Karpas-422 (cell line): ENCODE measurements at regions not wholly inside any gene's neighbourhood (a gene's known extent, or its start where the extent isn't known, plus 50 kb on each side); places are given as distances from the start of the nearest gene placed in this dataset.
"Not testable (repeated sequence)": the region's sequence is repeated elsewhere in the genome, so short reads cannot be mapped to it uniquely, and the experiment has no call there.

Experiments
- DNase-seq: peaks from one replicate; pipeline ENCODE4 v3.0.0-alpha.2; 2015
- H2AFZ ChIP-seq: fragments of 200-600 bp; sonication (generic); 2 replicates; pipeline ENCODE4 v1.6.1; 2014; ENCODE audit warnings: antibody characterized with exemption, low read length, mixed read lengths
- H3K27ac ChIP-seq: fragments of 200-600 bp; sonication (generic); 2 replicates; pipeline ENCODE4 v1.5.1; 2014; ENCODE audit warnings: mild to moderate bottlenecking, low read length, moderate library complexity
- H3K27me3 ChIP-seq: fragments of 200-600 bp; sonication (generic); 2 replicates; pipeline ENCODE4 v1.6.1; 2014; ENCODE audit warnings: low read length, mixed read lengths
- H3K36me3 ChIP-seq: fragments of 200-600 bp; sonication (generic); 2 replicates; pipeline ENCODE4 v1.6.1; 2014; ENCODE audit warnings: low read length, mixed read lengths; ENCODE audit not compliant: insufficient read depth
- H3K4me1 ChIP-seq: fragments of 200-600 bp; sonication (generic); 2 replicates; pipeline ENCODE4 v1.6.1; 2014; ENCODE audit warnings: mild to moderate bottlenecking, low read length, mixed read lengths
- H3K4me2 ChIP-seq: fragments of 200-600 bp; sonication (generic); 2 replicates; pipeline ENCODE4 v1.6.1; 2014; ENCODE audit warnings: low read length, low read depth, mild to moderate bottlenecking; ENCODE audit not compliant: poor library complexity, severe bottlenecking
- H3K4me3 ChIP-seq: fragments of 200-600 bp; sonication (generic); 2 replicates; pipeline ENCODE4 v1.5.1; 2014; ENCODE audit warnings: mild to moderate bottlenecking, antibody characterized with exemption, low read length, mixed read lengths
- H3K79me2 ChIP-seq: fragments of 200-600 bp; sonication (generic); 2 replicates; pipeline ENCODE4 v1.6.1; 2014; ENCODE audit warnings: mild to moderate bottlenecking, low read length, mixed read lengths
- H3K9ac ChIP-seq: fragments of 200-600 bp; sonication (generic); 2 replicates; pipeline ENCODE4 v1.6.0; 2014; ENCODE audit warnings: low read length
- H3K9me2 ChIP-seq: fragments of 200-600 bp; sonication (generic), shearing (Covaris generic); replicated peaks from 2 replicates; pipeline ENCODE4 v1.6.0; 2014; ENCODE audit warnings: mild to moderate bottlenecking, low read length, moderate library complexity; ENCODE audit not compliant: insufficient read depth
- H3K9me3 ChIP-seq: fragments of 300-700, 200-600 bp; sonication (generic); 2 replicates; pipeline ENCODE4 v1.6.1; 2014; ENCODE audit warnings: low read length, mixed read lengths
- H4K20me1 ChIP-seq: fragments of 200-600 bp; sonication (generic); 2 replicates; pipeline ENCODE4 v1.6.1; 2014; ENCODE audit warnings: mild to moderate bottlenecking, antibody characterized with exemption, low read length, low read depth; ENCODE audit not compliant: insufficient read depth

DNA sequence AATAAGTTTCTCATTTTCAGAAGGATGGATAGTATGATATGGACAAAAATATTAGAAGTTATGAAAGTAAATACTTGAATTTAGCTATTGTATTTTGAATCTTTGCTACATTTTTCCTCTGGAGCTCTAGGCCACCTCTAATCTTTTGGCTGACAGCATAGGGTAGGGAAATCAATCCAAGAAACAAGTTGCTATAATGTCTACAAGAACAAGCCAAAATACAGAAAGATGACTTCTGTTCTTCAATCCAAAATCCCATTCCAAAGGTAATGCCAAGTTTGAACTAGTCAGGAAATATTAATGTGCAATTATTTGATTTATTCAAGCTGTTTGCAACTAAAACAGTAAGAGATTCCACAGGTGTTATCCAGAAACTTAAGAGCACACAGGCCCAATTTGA lies 1323.1 kb downstream of the ADGRL3 start:
- H3K36me3 ChIP-seq = no peaks in the 10 kb centered on the region
- no peaks in the 10 kb centered on the region for H3K79me2 ChIP-seq
- no peak for DNase-seq
- no peak overlapping the region for H3K9ac ChIP-seq
- H2AFZ ChIP-seq = no peak overlapping the region
- H3K9me3 ChIP-seq = peaks cover 19% of the 10 kb centered on the region
- no peak overlapping the region for H3K27ac ChIP-seq
- H3K27me3 ChIP-seq = no peaks in the 10 kb centered on the region
- no peak overlapping the region for H3K4me2 ChIP-seq
- H3K4me3 ChIP-seq = no peak overlapping the region
- no peaks in the 10 kb centered on the region for H4K20me1 ChIP-seq
- no peaks in the 10 kb centered on the region for H3K4me1 ChIP-seq
- no peaks in the 10 kb centered on the region for H3K9me2 ChIP-seq

- no peaks in the 10 kb centered on the region for H4K20me1 ChIP-seq
- no peak overlapping the region for H3K9ac ChIP-seq
- no peak overlapping the region for H3K4me2 ChIP-seq
- DNase-seq = no peak
- no peaks in the 10 kb centered on the region for H3K9me2 ChIP-seq
- no peaks in the 10 kb centered on the region for H3K4me1 ChIP-seq
- H3K9me3 ChIP-seq = peaks cover 26% of the 10 kb centered on the region
- no peak overlapping the region for H2AFZ ChIP-seq
- no peaks in the 10 kb centered on the region for H3K36me3 ChIP-seq
- no peak overlapping the region for H3K4me3 ChIP-seq
- H3K79me2 ChIP-seq = no peaks in the 10 kb centered on the region
- H3K27ac ChIP-seq = no peak overlapping the region
- no peaks in the 10 kb centered on the region for H3K27me3 ChIP-seq
Measured at GRCh38 chr4:62522273-62522672, 1322.1 kb downstream of the ADGRL3 start.

- no peak for DNase-seq
- Histone ChIP-seq H3K4me2 (no peak overlapping the region), H4K20me1 (no peaks in the 10 kb centered on the region), H3K79me2 (no peaks in the 10 kb centered on the region), H3K36me3 (no peaks in the 10 kb centered on the region), H3K9me2 (no peaks in the 10 kb centered on the region), H3K9me3 (peaks cover 37% of the 10 kb centered on the region), H3K4me3 (no peak overlapping the region), H3K4me1 (no peaks in the 10 kb centered on the region), H3K27ac (no peak overlapping the region), H3K9ac (no peak overlapping the region), H3K27me3 (no peaks in the 10 kb centered on the region), H2AFZ (no peak overlapping the region)
Measured at GRCh38 chr4:62517716-62518115, 1317.6 kb downstream of the ADGRL3 start.

DNA sequence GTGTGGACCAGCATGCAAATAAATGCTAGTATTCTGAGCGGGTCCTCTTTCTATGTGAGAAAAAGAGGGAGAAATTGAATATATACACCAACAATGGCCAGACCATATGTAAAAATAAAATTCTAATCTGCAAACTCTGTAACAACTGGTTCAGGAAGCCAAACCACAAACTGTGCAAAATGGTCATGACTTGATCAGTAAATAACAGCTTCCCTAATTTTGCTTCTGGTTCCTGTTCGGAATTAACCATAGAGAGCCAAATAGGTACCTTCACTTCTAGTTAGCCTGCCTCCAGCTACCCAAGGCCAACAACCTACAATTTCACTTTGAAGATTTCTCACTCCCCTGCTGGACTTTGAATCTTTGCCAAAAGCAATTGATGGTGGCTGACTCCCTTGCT lies 1313.2 kb downstream of the ADGRL3 start:
- H3K4me1 ChIP-seq = no peaks in the 10 kb centered on the region
- no peak overlapping the region for H3K4me2 ChIP-seq
- no peak overlapping the region for H3K4me3 ChIP-seq
- no peaks in the 10 kb centered on the region for H4K20me1 ChIP-seq
- H3K9me2 ChIP-seq = no peaks in the 10 kb centered on the region
- H3K27ac ChIP-seq = no peak overlapping the region
- no peaks in the 10 kb centered on the region for H3K27me3 ChIP-seq
- H3K9me3 ChIP-seq = peaks cover 26% of the 10 kb centered on the region
- DNase-seq = no peak
- H2AFZ ChIP-seq = no peak overlapping the region
- H3K9ac ChIP-seq = no peak overlapping the region
- no peaks in the 10 kb centered on the region for H3K36me3 ChIP-seq
- no peaks in the 10 kb centered on the region for H3K79me2 ChIP-seq

DNA sequence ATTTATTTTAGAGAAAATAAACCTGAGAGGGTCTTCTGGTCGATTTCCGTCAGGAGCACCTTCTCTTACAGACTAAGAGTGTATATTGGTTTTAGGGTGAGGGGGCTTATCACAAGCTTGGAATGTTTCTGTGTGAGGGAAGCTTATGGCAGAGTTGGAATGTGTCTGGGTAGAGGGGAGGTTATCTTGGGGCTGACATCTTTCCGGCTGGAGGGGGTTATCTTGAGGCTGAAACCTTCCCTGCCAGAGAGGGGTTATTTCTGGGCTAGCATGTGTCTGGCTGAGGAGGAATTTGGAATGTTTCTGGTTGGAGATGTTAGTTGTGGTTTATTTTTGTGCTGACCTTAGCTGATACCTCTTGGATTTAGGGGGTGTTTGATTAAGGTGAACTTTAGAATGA lies 1312.1 kb downstream of the ADGRL3 start:
- Histone ChIP-seq H3K27me3 (no peaks in the 10 kb centered on the region), H3K36me3 (no peaks in the 10 kb centered on the region), H3K79me2 (no peaks in the 10 kb centered on the region), H3K9me2 (no peaks in the 10 kb centered on the region), H3K9me3 (peaks cover 20% of the 10 kb centered on the region), H3K4me2 (no peak overlapping the region), H2AFZ (no peak overlapping the region), H3K27ac (no peak overlapping the region), H3K9ac (no peak overlapping the region), H3K4me1 (no peaks in the 10 kb centered on the region), H4K20me1 (no peaks in the 10 kb centered on the region), H3K4me3 (no peak overlapping the region)
- no peak for DNase-seq

GRCh38 chr4:62510228-62510627 lies 1310.1 kb downstream of the ADGRL3 start:
- H3K9me2 ChIP-seq = no peaks in the 10 kb centered on the region
- no peaks in the 10 kb centered on the region for H3K79me2 ChIP-seq
- DNase-seq = no peak
- H4K20me1 ChIP-seq = no peaks in the 10 kb centered on the region
- no peak overlapping the region for H3K27ac ChIP-seq
- no peaks in the 10 kb centered on the region for H3K36me3 ChIP-seq
- no peaks in the 10 kb centered on the region for H3K4me1 ChIP-seq
- no peak overlapping the region for H3K4me3 ChIP-seq
- no peak overlapping the region for H3K4me2 ChIP-seq
- no peaks in the 10 kb centered on the region for H3K27me3 ChIP-seq
- H3K9me3 ChIP-seq = peaks cover 26% of the 10 kb centered on the region
- H2AFZ ChIP-seq = no peak overlapping the region
- H3K9ac ChIP-seq = no peak overlapping the region

- Histone ChIP-seq H3K4me2 (no peak overlapping the region), H4K20me1 (no peaks in the 10 kb centered on the region), H3K9me2 (no peaks in the 10 kb centered on the region)
Measured at GRCh38 chr4:62500296-62500695, 1300.2 kb downstream of the ADGRL3 start.

GRCh38 chr4:62495032-62495431 lies 1294.9 kb downstream of the ADGRL3 start:
- Histone ChIP-seq H3K4me2 (no peak overlapping the region), H3K27ac (no peak overlapping the region), H3K9ac (no peak overlapping the region), H3K27me3 (no peaks in the 10 kb centered on the region), H3K9me3 (peaks cover 17% of the 10 kb centered on the region), H3K4me3 (no peak overlapping the region), H3K9me2 (no peaks in the 10 kb centered on the region), H3K36me3 (no peaks in the 10 kb centered on the region), H4K20me1 (no peaks in the 10 kb centered on the region), H3K79me2 (no peaks in the 10 kb centered on the region), H3K4me1 (no peaks in the 10 kb centered on the region), H2AFZ (no peak overlapping the region)
- no peak for DNase-seq

More at GRCh38 chr4:62500296-62500695, 1300.2 kb downstream of the ADGRL3 start:
- H3K36me3 ChIP-seq = no peaks in the 10 kb centered on the region
- H3K27ac ChIP-seq = no peak overlapping the region
- H3K4me3 ChIP-seq = no peak overlapping the region
- H3K4me1 ChIP-seq = no peaks in the 10 kb centered on the region
- H3K79me2 ChIP-seq = no peaks in the 10 kb centered on the region
- no peak for DNase-seq
- H3K9me3 ChIP-seq = peaks cover 25% of the 10 kb centered on the region
- H3K9ac ChIP-seq = no peak overlapping the region
- no peaks in the 10 kb centered on the region for H3K27me3 ChIP-seq
- no peak overlapping the region for H2AFZ ChIP-seq

DNA sequence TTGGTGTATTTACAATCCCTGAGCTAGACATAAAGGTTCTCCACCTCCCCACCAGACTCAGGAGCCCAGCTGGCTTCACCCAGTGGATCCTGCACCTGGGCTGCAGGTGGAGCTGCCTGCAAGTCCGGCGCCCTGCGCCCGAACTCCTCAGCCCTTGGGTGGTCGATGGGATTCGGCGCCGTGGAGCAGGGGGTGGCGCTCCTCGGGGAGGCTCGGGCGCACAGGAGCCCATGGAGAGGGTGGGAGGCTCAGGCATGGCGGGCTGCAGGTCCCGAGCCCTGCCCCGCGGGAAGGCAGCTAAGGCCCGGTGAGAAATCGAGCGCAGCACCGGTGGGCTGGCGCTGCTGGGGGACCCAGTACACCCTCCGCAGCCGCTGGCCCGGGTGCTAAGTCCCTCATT lies 1291.6 kb downstream of the ADGRL3 start:
- H3K4me1 ChIP-seq, H3K36me3 ChIP-seq, H3K9me2 ChIP-seq, H3K9ac ChIP-seq, DNase-seq, H3K27ac ChIP-seq, H4K20me1 ChIP-seq, H3K27me3 ChIP-seq, H2AFZ ChIP-seq, H3K4me2 ChIP-seq, H3K79me2 ChIP-seq, H3K4me3 ChIP-seq: not testable (repeated sequence)
- H3K9me3 ChIP-seq = peaks cover 15% of the 10 kb centered on the region; the same call in 1 of the 2 replicates
